Hepatocyte (in vitro differentiated cells): ENCODE measurements at regions not wholly inside any gene's neighbourhood (a gene's known extent, or its start where the extent isn't known, plus 50 kb on each side); places are given as distances from the start of the nearest gene placed in this dataset.

ENCODE experiments used
- DNase-seq: peaks from one replicate; pipeline ENCODE4 v3.0.0-alpha.2; 2016; ENCODE audit warnings: low spot score
- H2AFZ ChIP-seq: fragments of 200-600 bp; sonication (generic); 2 replicates; pipeline ENCODE4 v1.6.0; 2016; ENCODE audit warnings: antibody characterized with exemption, mild to moderate bottlenecking
- H3K27ac ChIP-seq: fragments of 200-600 bp; sonication (generic); 2 replicates; pipeline ENCODE4 v1.5.1; 2016; ENCODE audit warnings: mild to moderate bottlenecking
- H3K27me3 ChIP-seq: fragments of 200-600 bp; sonication (generic); 2 replicates; pipeline ENCODE4 v1.6.1; 2016
- H3K36me3 ChIP-seq: fragments of 200-600 bp; sonication (generic); replicated peaks from 2 replicates; pipeline ENCODE4 v1.5.1; 2016; ENCODE audit warnings: low read depth; ENCODE audit not compliant: insufficient read depth
- H3K4me1 ChIP-seq: fragments of 200-600 bp; sonication (generic); 2 replicates; pipeline ENCODE4 v1.5.1; 2016; ENCODE audit warnings: mild to moderate bottlenecking, moderate library complexity; ENCODE audit not compliant: insufficient read depth
- H3K4me2 ChIP-seq: fragments of 200-600 bp; sonication (generic); 2 replicates; pipeline ENCODE4 v1.6.0; 2016
- H3K4me3 ChIP-seq: fragments of 200-600 bp; sonication (generic); 2 replicates; pipeline ENCODE4 v1.5.1; 2016; ENCODE audit warnings: mild to moderate bottlenecking
- H3K79me2 ChIP-seq: fragments of 200-600 bp; sonication (generic); 2 replicates; pipeline ENCODE4 v1.6.0; 2017; ENCODE audit warnings: mild to moderate bottlenecking
- H3K9me2 ChIP-seq: fragments of 200-600 bp; sonication (generic); replicated peaks from 2 replicates; pipeline ENCODE4 v1.6.0; 2017; ENCODE audit warnings: mild to moderate bottlenecking; ENCODE audit not compliant: insufficient read depth
- H3K9me3 ChIP-seq: fragments of 200-600 bp; sonication (generic); 2 replicates; pipeline ENCODE4 v1.5.1; 2016; ENCODE audit warnings: low read depth, mild to moderate bottlenecking
- H4K20me1 ChIP-seq: fragments of 200-600 bp; sonication (generic); 2 replicates; pipeline ENCODE4 v1.6.0; 2016; ENCODE audit warnings: mild to moderate bottlenecking; ENCODE audit not compliant: insufficient read depth, poor library complexity, severe bottlenecking
- CTCF ChIP-seq: fragments of 200-600 bp; sonication (generic); IDR thresholded peaks from 2 replicates; pipeline ENCODE4 v1.5.1; 2016; ENCODE audit warnings: antibody characterized with exemption, mild to moderate bottlenecking; ENCODE audit not compliant: poor library complexity
- EZH2 ChIP-seq: fragments of 200-600 bp; sonication (generic); IDR thresholded peaks from 2 replicates; pipeline ENCODE4 v1.6.1; 2016; ENCODE audit warnings: antibody characterized with exemption, mild to moderate bottlenecking, borderline replicate concordance
- EZH2phosphoT487 ChIP-seq: fragments of 200-600 bp; sonication (generic); IDR thresholded peaks from one replicate; pipeline ENCODE4 v1.6.1; 2018; ENCODE audit warnings: antibody characterized with exemption, mild to moderate bottlenecking, low read depth, moderate library complexity; ENCODE audit not compliant: unreplicated experiment, severe bottlenecking
- WGBS: methylation state at CpG from one replicate; pipeline ENCODE4 v1.1.6; 2016; ENCODE audit warnings: low lambda C conversion rate; ENCODE audit errors: missing lambda C conversion rate; 5-methylcytosine and 5-hydroxymethylcytosine counted together

GRCh38 chr6:53999088-53999755, 112.0 kb upstream of the MLIP start:
- Histone ChIP-seq H3K4me3 (no peak overlapping the region), H2AFZ (no peak overlapping the region), H3K9me3 (no peaks in the 10 kb centered on the region), H3K4me1 (no peaks in the 10 kb centered on the region), H3K36me3 (no peaks in the 10 kb centered on the region), H3K4me2 (no peak overlapping the region), H3K27me3 (no peaks in the 10 kb centered on the region), H3K27ac (peak overlapping the region; percentile 15), H4K20me1 (no peaks in the 10 kb centered on the region), H3K79me2 (no peaks in the 10 kb centered on the region), H3K9me2 (no peaks in the 10 kb centered on the region)
- 93% methylated on average over 8 of the region's 8 CpGs for WGBS
- no peak for DNase-seq
- TF ChIP-seq EZH2phosphoT487 (no peak), CTCF (no peak), EZH2 (no peak)

- H3K4me1 ChIP-seq, result no peaks in the 10 kb centered on the region
- H3K4me3 ChIP-seq, result no peak overlapping the region
- no peak overlapping the region for H2AFZ ChIP-seq
- no peaks in the 10 kb centered on the region for H3K9me2 ChIP-seq
- DNase-seq, result no peak
- H3K4me2 ChIP-seq, result no peak overlapping the region
- no peaks in the 10 kb centered on the region for H4K20me1 ChIP-seq
- no peaks in the 10 kb centered on the region for H3K9me3 ChIP-seq
- WGBS, result 82% methylated on average over 1 of the region's 1 CpG
- no peaks in the 10 kb centered on the region for H3K79me2 ChIP-seq
- TF ChIP-seq EZH2phosphoT487 (no peak), EZH2 (no peak), CTCF (no peak)
- H3K36me3 ChIP-seq, result no peaks in the 10 kb centered on the region
- no peak overlapping the region for H3K27ac ChIP-seq
- H3K27me3 ChIP-seq, result no peaks in the 10 kb centered on the region
Measured at GRCh38 chr6:54002116-54002515, 109.1 kb upstream of the MLIP start.

- no peak for TF ChIP-seq CTCF
- TF ChIP-seq EZH2phosphoT487, result no peak
- no peak for TF ChIP-seq EZH2
- H3K4me2 ChIP-seq, result no peak overlapping the region
- no peak overlapping the region for H3K27ac ChIP-seq
- no peak overlapping the region for H3K4me3 ChIP-seq
- no peaks in the 10 kb centered on the region for H3K27me3 ChIP-seq
- no peaks in the 10 kb centered on the region for H3K79me2 ChIP-seq
- no peak for DNase-seq
- no peak overlapping the region for H2AFZ ChIP-seq
- 59% methylated on average over 1 of the region's 1 CpG for WGBS
- H3K36me3 ChIP-seq, result no peaks in the 10 kb centered on the region
- no peaks in the 10 kb centered on the region for H3K9me2 ChIP-seq
- H3K4me1 ChIP-seq, result no peaks in the 10 kb centered on the region
- H4K20me1 ChIP-seq, result no peaks in the 10 kb centered on the region
- H3K9me3 ChIP-seq, result no peaks in the 10 kb centered on the region
Measured at GRCh38 chr6:54003316-54003715, 107.9 kb upstream of the MLIP start.

- no peak for DNase-seq
- WGBS, result 83% methylated on average over 1 of the region's 1 CpG
- no peaks in the 10 kb centered on the region for H3K9me3 ChIP-seq
Measured at GRCh38 chr6:54008589-54008988, 102.7 kb upstream of the MLIP start.

More at GRCh38 chr6:54008589-54008988, 102.7 kb upstream of the MLIP start:
- peaks cover 21% of the 10 kb centered on the region for H3K4me1 ChIP-seq
- no peaks in the 10 kb centered on the region for H4K20me1 ChIP-seq
- peak overlapping the region; percentile 35 for H3K4me2 ChIP-seq
- H2AFZ ChIP-seq, result no peak overlapping the region
- H3K9me2 ChIP-seq, result no peaks in the 10 kb centered on the region
- no peaks in the 10 kb centered on the region for H3K27me3 ChIP-seq
- H3K36me3 ChIP-seq, result no peaks in the 10 kb centered on the region
- TF ChIP-seq EZH2, result no peak
- TF ChIP-seq CTCF, result no peak
- TF ChIP-seq EZH2phosphoT487, result no peak
- peak overlapping the region; percentile 7 for H3K27ac ChIP-seq
- H3K79me2 ChIP-seq, result no peaks in the 10 kb centered on the region
- H3K4me3 ChIP-seq, result no peak overlapping the region
